ENCODE measurements at regions not wholly inside any gene's neighbourhood (a gene's known extent, or its start where the extent isn't known, plus 50 kb on each side); places are given as distances from the start of the nearest gene placed in this dataset.

DNA sequence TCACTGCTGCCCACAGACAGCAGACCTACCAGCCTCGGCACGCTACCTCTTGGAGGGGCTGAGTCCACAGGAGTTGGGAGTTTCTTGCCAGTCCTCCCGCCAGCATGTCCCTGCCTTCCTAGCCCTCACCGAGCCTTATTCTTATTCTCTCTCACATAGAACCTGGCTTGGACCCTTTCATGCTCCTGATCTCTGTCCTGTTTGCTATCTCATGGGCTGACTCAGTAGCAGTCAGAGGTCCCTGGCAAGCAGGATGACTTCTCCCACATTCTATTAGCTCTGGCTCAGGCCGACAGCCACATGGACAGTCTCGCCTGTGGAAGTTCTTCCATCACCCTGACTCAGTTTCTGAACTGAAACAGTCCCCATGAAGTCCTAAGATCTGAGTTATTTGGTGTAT lies 79.5 kb upstream of the ADRA1D start:
- TF ChIP-seq, protein P1, sequence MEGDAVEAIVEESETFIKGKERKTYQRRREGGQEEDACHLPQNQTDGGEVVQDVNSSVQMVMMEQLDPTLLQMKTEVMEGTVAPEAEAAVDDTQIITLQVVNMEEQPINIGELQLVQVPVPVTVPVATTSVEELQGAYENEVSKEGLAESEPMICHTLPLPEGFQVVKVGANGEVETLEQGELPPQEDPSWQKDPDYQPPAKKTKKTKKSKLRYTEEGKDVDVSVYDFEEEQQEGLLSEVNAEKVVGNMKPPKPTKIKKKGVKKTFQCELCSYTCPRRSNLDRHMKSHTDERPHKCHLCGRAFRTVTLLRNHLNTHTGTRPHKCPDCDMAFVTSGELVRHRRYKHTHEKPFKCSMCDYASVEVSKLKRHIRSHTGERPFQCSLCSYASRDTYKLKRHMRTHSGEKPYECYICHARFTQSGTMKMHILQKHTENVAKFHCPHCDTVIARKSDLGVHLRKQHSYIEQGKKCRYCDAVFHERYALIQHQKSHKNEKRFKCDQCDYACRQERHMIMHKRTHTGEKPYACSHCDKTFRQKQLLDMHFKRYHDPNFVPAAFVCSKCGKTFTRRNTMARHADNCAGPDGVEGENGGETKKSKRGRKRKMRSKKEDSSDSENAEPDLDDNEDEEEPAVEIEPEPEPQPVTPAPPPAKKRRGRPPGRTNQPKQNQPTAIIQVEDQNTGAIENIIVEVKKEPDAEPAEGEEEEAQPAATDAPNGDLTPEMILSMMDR (IDR thresholded peaks at IDR 0.05), result no peak
- TF ChIP-seq POLR2A (IDR thresholded peaks at IDR 0.05), result no peak
